Lower leg skin (tissue), 4 donors: ENCODE measurements at regions not wholly inside any gene's neighbourhood (a gene's known extent, or its start where the extent isn't known, plus 50 kb on each side); places are given as distances from the start of the nearest gene placed in this dataset.

ENCODE experiments used
- DNase-seq, 2 donors: peaks; one replicate each; pipeline ENCODE4 v3.0.0-alpha.2; 2019; ENCODE audit warnings: low spot score in 2 of 2
- H3K4me3 ChIP-seq: fragments of 200-600 bp; sonication (generic); 2 replicates; pipeline ENCODE4 v1.5.1; 2017; ENCODE audit warnings: mild to moderate bottlenecking, low read depth; ENCODE audit not compliant: poor library complexity, severe bottlenecking
- CTCF ChIP-seq, 3 donors: fragments of 450-650 bp; IDR thresholded peaks; one replicate each; pipeline ENCODE4 v1.5.1; 2016; ENCODE audit warnings: antibody characterized with exemption in 3 of 3, mild to moderate bottlenecking in 3 of 3, moderate library complexity in 2 of 3
- POLR2A ChIP-seq, 2 donors: fragments of 450-650 bp; IDR thresholded peaks; one replicate each; pipeline ENCODE4 v1.6.1; 2016 to 2017; ENCODE audit warnings: antibody characterized with exemption in 2 of 2, mild to moderate bottlenecking in 1 of 2, moderate library complexity in 1 of 2
- WGBS, 2 donors: methylation state at CpG; one replicate each; pipeline ENCODE4 v1.1.5; 2018; 5-methylcytosine and 5-hydroxymethylcytosine counted together
- intact Hi-C: fragments of 100-400 bp; cut with DNase I; formaldehyde crosslinking; loops from one replicate; pipeline ENCODE4 v1.15.0; 2023; ENCODE audit warnings: low total_unique reads

GRCh38 chr10:93193906-93194305 is 120.2 kb downstream of the CYP26A1 start:
- intact Hi-C loops: no loop called here
- DNase-seq: no peak
- no peak for TF ChIP-seq POLR2A (IDR thresholded peaks at IDR 0.05)
- TF ChIP-seq CTCF (IDR thresholded peaks at IDR 0.05): no peak
- WGBS, 2 donors: 38 to 49% methylated on average over 6 of the region's 6 CpGs
- H3K4me3 ChIP-seq: no peak overlapping the region

- no peak overlapping the region for H3K4me3 ChIP-seq
- intact Hi-C loops: no loop called here
- no peak for TF ChIP-seq POLR2A (IDR thresholded peaks at IDR 0.05)
- TF ChIP-seq CTCF (IDR thresholded peaks at IDR 0.05): no peak
- 41 to 42% methylated on average over 9 of the region's 9 CpGs for WGBS, 2 donors
- peak in 1 of 2 donors; percentile 77 for DNase-seq
Measured at GRCh38 chr10:93198401-93199131, 124.9 kb downstream of the CYP26A1 start.

GRCh38 chr10:93199191-93199751 is 125.6 kb downstream of the CYP26A1 start:
- TF ChIP-seq POLR2A (IDR thresholded peaks at IDR 0.05) (no peak), CTCF (IDR thresholded peaks at IDR 0.05) (no peak)
- intact Hi-C loops: no loop called here
- 22 to 23% methylated on average over 11 of the region's 11 CpGs for WGBS, 2 donors
- peak; percentile 63 to 91 for DNase-seq
- H3K4me3 ChIP-seq: no peak overlapping the region

- 73 to 74% methylated on average over 11 to 12 of the region's 12 CpGs for WGBS, 2 donors
- H3K4me3 ChIP-seq: no peak overlapping the region
- DNase-seq: peak in 1 of 2 donors; percentile 57
- TF ChIP-seq CTCF (IDR thresholded peaks at IDR 0.05) (no peak), POLR2A (IDR thresholded peaks at IDR 0.05) (no peak)
- intact Hi-C loops: no loop called here
Measured at GRCh38 chr10:93204494-93205485, 131.1 kb downstream of the CYP26A1 start.

- intact Hi-C loops: no loop called here
- DNase-seq: peak in 1 of 2 donors; percentile 25
- WGBS, 2 donors: 85 to 90% methylated on average over 7 of the region's 7 CpGs
- no peak overlapping the region for H3K4me3 ChIP-seq
- TF ChIP-seq POLR2A (IDR thresholded peaks at IDR 0.05): no peak
- no peak for TF ChIP-seq CTCF (IDR thresholded peaks at IDR 0.05)
Measured at GRCh38 chr10:93206652-93207051, 133.0 kb downstream of the CYP26A1 start.
